ENCODE measurements at regions not wholly inside any gene's neighbourhood (a gene's known extent, or its start where the extent isn't known, plus 50 kb on each side); places are given as distances from the start of the nearest gene placed in this dataset.

DNA sequence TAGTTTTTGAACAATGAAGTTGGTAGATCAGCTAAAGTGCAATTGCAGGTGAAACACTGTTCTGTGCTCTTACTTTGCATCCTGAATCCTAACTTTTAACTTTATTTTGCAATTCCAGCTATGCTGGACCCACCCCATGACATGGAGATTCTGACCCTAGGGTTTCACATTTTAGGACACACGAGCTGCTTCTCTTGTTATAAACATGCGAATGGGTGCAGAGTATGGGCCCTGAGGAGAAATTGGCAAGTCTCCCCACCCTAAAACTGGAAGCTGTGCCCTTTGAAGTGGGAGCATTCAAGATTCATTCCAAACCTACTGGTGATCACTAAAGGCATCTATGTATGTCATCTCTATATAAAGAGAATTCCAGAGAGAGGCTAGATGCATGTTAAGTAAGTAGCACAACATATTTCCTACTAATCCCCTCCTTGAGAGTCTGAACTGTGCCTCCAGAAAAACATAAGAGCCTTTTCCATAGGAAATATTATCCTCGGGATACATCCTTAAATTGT is 794.3 kb upstream of the ZEB2 start:
- TF ChIP-seq, protein P1, sequence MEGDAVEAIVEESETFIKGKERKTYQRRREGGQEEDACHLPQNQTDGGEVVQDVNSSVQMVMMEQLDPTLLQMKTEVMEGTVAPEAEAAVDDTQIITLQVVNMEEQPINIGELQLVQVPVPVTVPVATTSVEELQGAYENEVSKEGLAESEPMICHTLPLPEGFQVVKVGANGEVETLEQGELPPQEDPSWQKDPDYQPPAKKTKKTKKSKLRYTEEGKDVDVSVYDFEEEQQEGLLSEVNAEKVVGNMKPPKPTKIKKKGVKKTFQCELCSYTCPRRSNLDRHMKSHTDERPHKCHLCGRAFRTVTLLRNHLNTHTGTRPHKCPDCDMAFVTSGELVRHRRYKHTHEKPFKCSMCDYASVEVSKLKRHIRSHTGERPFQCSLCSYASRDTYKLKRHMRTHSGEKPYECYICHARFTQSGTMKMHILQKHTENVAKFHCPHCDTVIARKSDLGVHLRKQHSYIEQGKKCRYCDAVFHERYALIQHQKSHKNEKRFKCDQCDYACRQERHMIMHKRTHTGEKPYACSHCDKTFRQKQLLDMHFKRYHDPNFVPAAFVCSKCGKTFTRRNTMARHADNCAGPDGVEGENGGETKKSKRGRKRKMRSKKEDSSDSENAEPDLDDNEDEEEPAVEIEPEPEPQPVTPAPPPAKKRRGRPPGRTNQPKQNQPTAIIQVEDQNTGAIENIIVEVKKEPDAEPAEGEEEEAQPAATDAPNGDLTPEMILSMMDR (IDR thresholded peaks at IDR 0.05), result no peak
- TF ChIP-seq POLR2A (IDR thresholded peaks at IDR 0.05), result no peak
